ENCODE measurements at regions not wholly inside any gene's neighbourhood (a gene's known extent, or its start where the extent isn't known, plus 50 kb on each side); places are given as distances from the start of the nearest gene placed in this dataset.

GRCh38 chr1:56002231-56002630, 577.1 kb downstream of the PLPP3 start:
- no peak for TF ChIP-seq CTCF (conservative IDR thresholded peaks at IDR 0.05)
- Mint-ChIP-seq H3K4me3 (no peak overlapping the region), H3K27me3 (no peaks in the 10 kb centered on the region), H3K36me3 (no peaks in the 10 kb centered on the region), H3K4me1 (ENCODE audit: unreplicated experiment) (no peaks in the 10 kb centered on the region), H3K9me3 (peaks cover 11% of the 10 kb centered on the region), H3K27ac (no peak overlapping the region)
- DNase-seq (ENCODE audit: extremely low spot score, unreplicated experiment): no peak

GRCh38 chr1:56000424-56000823, 578.9 kb downstream of the PLPP3 start:
- H3K9me3 Mint-ChIP-seq: peaks cover 11% of the 10 kb centered on the region

GRCh38 chr1:55997536-55997935, 581.8 kb downstream of the PLPP3 start:
- peaks cover 9% of the 10 kb centered on the region for H3K9me3 Mint-ChIP-seq

More at GRCh38 chr1:56000424-56000823, 578.9 kb downstream of the PLPP3 start:
- Mint-ChIP-seq H3K36me3 (no peaks in the 10 kb centered on the region), H3K4me1 (ENCODE audit: unreplicated experiment) (no peaks in the 10 kb centered on the region), H3K27me3 (no peaks in the 10 kb centered on the region), H3K4me3 (no peak overlapping the region), H3K27ac (no peak overlapping the region)
- DNase-seq (ENCODE audit: extremely low spot score, unreplicated experiment): no peak
- no peak for TF ChIP-seq CTCF (conservative IDR thresholded peaks at IDR 0.05)

GRCh38 chr1:55993646-55994318, 585.6 kb downstream of the PLPP3 start:
- Mint-ChIP-seq H3K4me3 (no peak overlapping the region), H3K4me1 (ENCODE audit: unreplicated experiment) (peaks cover 7% of the 10 kb centered on the region), H3K27ac (no peak overlapping the region), H3K27me3 (no peaks in the 10 kb centered on the region), H3K9me3 (peaks cover 6% of the 10 kb centered on the region), H3K36me3 (no peaks in the 10 kb centered on the region)
- no peak for TF ChIP-seq CTCF (conservative IDR thresholded peaks at IDR 0.05)
- no peak for DNase-seq (ENCODE audit: extremely low spot score, unreplicated experiment)

More at GRCh38 chr1:55997536-55997935, 581.8 kb downstream of the PLPP3 start:
- TF ChIP-seq CTCF (conservative IDR thresholded peaks at IDR 0.05): no peak
- H3K4me1 Mint-ChIP-seq (ENCODE audit: unreplicated experiment): peaks cover 7% of the 10 kb centered on the region
- H3K4me3 Mint-ChIP-seq: no peak overlapping the region
- no peaks in the 10 kb centered on the region for H3K36me3 Mint-ChIP-seq
- no peaks in the 10 kb centered on the region for H3K27me3 Mint-ChIP-seq
- no peak for DNase-seq (ENCODE audit: extremely low spot score, unreplicated experiment)
- no peak overlapping the region for H3K27ac Mint-ChIP-seq

GRCh38 chr1:55990007-55990406, 589.4 kb downstream of the PLPP3 start:
- DNase-seq (ENCODE audit: extremely low spot score, unreplicated experiment): no peak
- Mint-ChIP-seq H3K27ac (no peak overlapping the region), H3K36me3 (no peaks in the 10 kb centered on the region), H3K4me1 (ENCODE audit: unreplicated experiment) (peaks cover 10% of the 10 kb centered on the region), H3K9me3 (peaks cover under 1% of the 10 kb centered on the region), H3K4me3 (no peak overlapping the region), H3K27me3 (no peaks in the 10 kb centered on the region)
- TF ChIP-seq CTCF (conservative IDR thresholded peaks at IDR 0.05): no peak
